Neural crest cell (in vitro differentiated cells): ENCODE measurements at regions not wholly inside any gene's neighbourhood (a gene's known extent, or its start where the extent isn't known, plus 50 kb on each side); places are given as distances from the start of the nearest gene placed in this dataset.
"Not testable (repeated sequence)": the region's sequence is repeated elsewhere in the genome, so short reads cannot be mapped to it uniquely, and the experiment has no call there.

Source experiments
- DNase-seq: peaks from one replicate; pipeline ENCODE4 v3.0.0; 2021; ENCODE audit warnings: low read depth, mixed read lengths, low spot score
- H3K27ac Mint-ChIP-seq: one replicate; pipeline ENCODE4 v1.8.0; 2021; ENCODE audit warnings: mild to moderate bottlenecking, mixed read lengths; ENCODE audit not compliant: unreplicated experiment
- H3K27me3 Mint-ChIP-seq: 2 replicates; pipeline ENCODE4 v1.8.0; 2021; ENCODE audit warnings: low read depth, mild to moderate bottlenecking, mixed read lengths
- H3K36me3 Mint-ChIP-seq: 2 replicates; pipeline ENCODE4 v1.8.0; 2021; ENCODE audit warnings: low read depth, mild to moderate bottlenecking, mixed read lengths
- H3K4me1 Mint-ChIP-seq: 2 replicates; pipeline ENCODE4 v1.8.0; 2021; ENCODE audit warnings: mixed read lengths
- H3K4me3 Mint-ChIP-seq: one replicate; pipeline ENCODE4 v1.8.0; 2021; ENCODE audit warnings: mild to moderate bottlenecking, mixed read lengths
- H3K9me3 Mint-ChIP-seq: 2 replicates; pipeline ENCODE4 v1.8.0; 2021; ENCODE audit warnings: mixed read lengths
- CTCF ChIP-seq: fragments of 200-600 bp; sonication (generic); conservative IDR thresholded peaks from 2 replicates; pipeline ENCODE4 v1.5.0; 2021; ENCODE audit warnings: antibody characterized with exemption, mild to moderate bottlenecking

GRCh38 chr2:16736633-16737032 lies 71.0 kb upstream of the CYRIA start:
- Mint-ChIP-seq H3K27ac (no peak overlapping the region), H3K27me3 (no peaks in the 10 kb centered on the region)
- no peak for TF ChIP-seq CTCF

GRCh38 chr2:16729335-16729734 lies 63.7 kb upstream of the CYRIA start:
- TF ChIP-seq CTCF = no peak
- H3K27ac Mint-ChIP-seq = no peak overlapping the region

More at GRCh38 chr2:16736633-16737032, 71.0 kb upstream of the CYRIA start:
- Mint-ChIP-seq H3K4me3 (no peak overlapping the region), H3K9me3 (no peaks in the 10 kb centered on the region), H3K36me3 (no peaks in the 10 kb centered on the region), H3K4me1 (peaks cover 18% of the 10 kb centered on the region)
- DNase-seq = no peak

GRCh38 chr2:16728351-16729136 lies 62.9 kb upstream of the CYRIA start:
- DNase-seq = no peak
- Mint-ChIP-seq H3K4me1 (no peaks in the 10 kb centered on the region), H3K27me3 (peaks cover 2% of the 10 kb centered on the region), H3K27ac (no peak overlapping the region), H3K9me3 (no peaks in the 10 kb centered on the region), H3K36me3 (no peaks in the 10 kb centered on the region), H3K4me3 (no peak overlapping the region)
- no peak for TF ChIP-seq CTCF

More at GRCh38 chr2:16729335-16729734, 63.7 kb upstream of the CYRIA start:
- H3K4me1 Mint-ChIP-seq = no peaks in the 10 kb centered on the region
- no peaks in the 10 kb centered on the region for H3K36me3 Mint-ChIP-seq
- peaks cover 1% of the 10 kb centered on the region for H3K27me3 Mint-ChIP-seq
- H3K4me3 Mint-ChIP-seq = no peak overlapping the region
- H3K9me3 Mint-ChIP-seq = no peaks in the 10 kb centered on the region
- DNase-seq = no peak

GRCh38 chr2:16727849-16728248 lies 62.2 kb upstream of the CYRIA start:
- not testable (repeated sequence) for H3K36me3 Mint-ChIP-seq, H3K9me3 Mint-ChIP-seq, H3K4me1 Mint-ChIP-seq, H3K27me3 Mint-ChIP-seq, DNase-seq, H3K4me3 Mint-ChIP-seq, H3K27ac Mint-ChIP-seq

- H3K9me3 Mint-ChIP-seq = no peaks in the 10 kb centered on the region
- no peak overlapping the region for H3K4me3 Mint-ChIP-seq
Measured at GRCh38 chr2:16727256-16727655, 61.6 kb upstream of the CYRIA start.

More at GRCh38 chr2:16727256-16727655, 61.6 kb upstream of the CYRIA start:
- H3K27me3 Mint-ChIP-seq = peaks cover 2% of the 10 kb centered on the region
- no peaks in the 10 kb centered on the region for H3K4me1 Mint-ChIP-seq
- H3K36me3 Mint-ChIP-seq = no peaks in the 10 kb centered on the region
- no peak for TF ChIP-seq CTCF
- no peak for DNase-seq
- H3K27ac Mint-ChIP-seq = no peak overlapping the region
